SIG-M5 treated with dmso at 0.1 percent for 504 hours (cell line): ENCODE measurements at regions not wholly inside any gene's neighbourhood (a gene's known extent, or its start where the extent isn't known, plus 50 kb on each side); places are given as distances from the start of the nearest gene placed in this dataset.

ENCODE experiments used
- DNase-seq: peaks from one replicate; lab custom pipeline; 2025; ENCODE audit not compliant: unreplicated experiment; lab: John Stamatoyannopoulos, UW

- DNase-seq: no peak
Observed at GRCh38 chr13:74891610-74892009, 590.4 kb downstream of the TBC1D4 start.

GRCh38 chr13:74889321-74889720, 592.6 kb downstream of the TBC1D4 start:
- DNase-seq: no peak

- no peak for DNase-seq
Observed at GRCh38 chr13:74886502-74886901, 595.5 kb downstream of the TBC1D4 start.

- peak; percentile 3 for DNase-seq
Observed at GRCh38 chr13:74883834-74884233, 598.1 kb downstream of the TBC1D4 start.

DNA sequence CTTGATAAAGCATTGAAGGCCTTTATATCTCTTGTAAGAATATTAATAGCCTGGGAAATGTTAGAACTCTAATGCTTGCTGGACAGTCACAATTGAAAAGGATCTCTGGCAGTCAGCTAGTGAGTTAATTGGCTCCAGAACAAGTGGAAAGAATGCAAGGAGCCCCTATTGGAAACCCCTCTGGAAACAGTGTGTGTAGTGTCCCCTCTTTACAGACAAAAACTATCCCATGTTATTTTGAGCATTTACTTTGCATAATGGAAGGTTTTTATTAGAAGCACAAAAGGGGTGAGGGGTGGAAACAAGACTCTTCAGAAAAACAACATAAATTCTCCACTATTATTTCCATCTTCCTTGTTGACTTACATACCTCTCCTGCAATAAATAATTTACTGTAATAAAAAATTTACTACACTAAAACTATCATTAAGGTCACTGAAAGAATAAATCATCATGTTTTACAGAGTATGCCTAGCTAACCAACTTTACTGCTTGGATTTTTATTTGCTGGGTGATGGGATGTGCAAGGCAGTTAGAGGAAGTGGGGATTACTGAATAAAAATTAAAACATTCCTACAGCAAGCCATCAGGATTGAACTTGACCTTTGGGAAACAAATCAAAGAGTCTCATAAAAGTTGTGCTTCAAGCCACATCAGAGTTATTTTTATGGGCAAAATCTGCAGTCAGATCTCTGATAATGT, 610.4 kb downstream of the TBC1D4 start:
- DNase-seq: no peak

GRCh38 chr13:74870865-74871264, 611.1 kb downstream of the TBC1D4 start:
- DNase-seq: no peak

DNA sequence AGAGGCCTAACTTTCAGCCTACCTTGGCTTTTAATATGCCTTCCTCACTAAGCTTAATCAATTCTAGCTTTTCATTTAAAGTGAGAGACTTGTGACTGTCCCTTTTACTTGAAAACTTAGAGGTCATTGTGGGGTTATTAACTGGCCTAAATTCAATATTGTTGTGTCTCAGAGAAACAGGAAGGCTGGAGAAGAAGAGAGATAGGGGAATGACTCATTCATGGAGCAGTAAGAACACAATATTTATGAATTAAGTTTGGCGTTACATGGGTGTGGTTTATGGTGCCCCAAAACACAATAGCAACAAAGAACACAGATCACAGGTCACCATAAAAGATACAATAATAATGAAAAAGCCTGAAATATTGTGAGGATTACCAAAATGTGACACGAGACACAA, 612.1 kb downstream of the TBC1D4 start:
- DNase-seq: no peak

- DNase-seq: no peak
Observed at GRCh38 chr13:74868049-74868448, 613.9 kb downstream of the TBC1D4 start.

- DNase-seq: no peak
Observed at GRCh38 chr13:74867460-74867859, 614.5 kb downstream of the TBC1D4 start.

DNA sequence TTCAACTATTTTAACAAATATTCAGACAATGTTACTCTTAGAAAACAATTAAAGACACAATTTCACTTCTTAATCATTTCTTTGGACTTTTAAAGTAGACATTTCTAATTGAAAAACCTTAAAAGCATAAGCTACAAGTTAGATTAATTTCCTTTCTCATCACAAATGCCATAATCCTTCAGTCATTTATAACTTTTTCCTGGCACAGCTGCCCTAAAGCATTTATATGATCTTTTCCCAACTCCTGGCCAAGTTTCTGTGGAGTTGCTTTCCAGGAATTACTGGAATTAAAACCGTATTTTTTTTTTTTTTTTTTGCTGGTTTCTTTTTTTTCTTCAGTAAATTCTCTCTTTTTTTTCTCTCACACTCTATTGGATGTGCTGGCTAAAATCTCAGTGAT, 615.9 kb downstream of the TBC1D4 start:
- DNase-seq: no peak

GRCh38 chr13:74865656-74866055, 616.3 kb downstream of the TBC1D4 start:
- DNase-seq: no peak

DNA sequence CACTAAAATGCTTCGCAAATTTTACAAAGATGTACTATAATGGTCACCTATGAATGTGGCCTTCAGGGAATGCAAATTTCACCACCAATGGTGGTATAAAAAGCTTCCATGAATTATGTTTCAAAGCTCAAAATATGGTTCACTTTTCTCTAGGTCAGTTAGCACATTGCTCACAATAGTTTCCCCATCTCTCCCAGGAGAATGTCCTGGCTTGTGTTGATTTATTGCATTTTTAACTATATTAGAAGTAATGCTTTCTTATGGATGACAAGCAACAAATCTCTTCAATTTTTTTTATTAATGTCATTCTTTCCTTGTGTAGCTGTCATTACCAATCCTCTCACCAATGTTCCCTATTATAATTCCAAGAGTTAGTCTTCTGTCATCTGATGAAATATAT, 621.2 kb downstream of the TBC1D4 start:
- no peak for DNase-seq

GRCh38 chr13:74850893-74851292, 631.1 kb downstream of the TBC1D4 start:
- no peak for DNase-seq

DNA sequence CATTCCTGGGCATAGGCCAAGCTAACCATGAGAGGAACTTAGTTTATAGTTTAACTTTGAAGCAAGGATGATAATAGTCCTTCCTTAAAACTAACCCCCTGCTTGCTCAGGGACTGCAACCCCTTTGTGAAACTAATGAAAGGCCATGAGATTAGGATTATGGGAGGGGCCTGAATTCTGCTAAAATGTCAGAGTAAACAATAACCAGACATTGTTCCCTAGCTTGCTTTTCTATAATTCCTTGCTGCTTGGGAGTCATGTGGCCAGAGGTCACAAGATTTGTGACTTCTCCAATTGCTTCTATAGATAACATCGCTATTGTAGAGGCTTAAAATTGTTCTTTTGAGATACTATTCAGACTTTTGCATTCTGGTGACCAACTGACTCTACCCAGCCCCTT, 634.0 kb downstream of the TBC1D4 start:
- no peak for DNase-seq

GRCh38 chr13:74845806-74846205, 636.2 kb downstream of the TBC1D4 start:
- no peak for DNase-seq

GRCh38 chr13:74841651-74842050, 640.3 kb downstream of the TBC1D4 start:
- DNase-seq: no peak

DNA sequence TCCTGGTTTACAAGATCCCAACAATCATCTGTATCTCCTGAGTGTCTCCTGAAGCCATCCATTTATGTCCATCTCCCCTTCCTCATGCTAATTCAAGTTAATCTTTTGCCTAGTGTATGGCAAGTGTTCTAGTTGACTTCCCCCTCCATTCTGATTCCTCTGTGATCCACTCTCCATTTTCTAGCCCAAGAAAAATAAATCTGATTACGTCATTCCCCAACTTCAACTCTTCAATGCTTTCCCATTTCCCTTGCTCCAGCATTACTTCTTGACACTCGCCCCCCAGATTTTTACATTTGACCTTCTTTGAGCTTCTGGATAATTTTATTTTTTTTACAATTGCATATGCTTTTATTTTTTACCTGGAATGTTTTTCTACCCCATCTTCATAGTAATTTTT, 640.8 kb downstream of the TBC1D4 start:
- no peak for DNase-seq

DNA sequence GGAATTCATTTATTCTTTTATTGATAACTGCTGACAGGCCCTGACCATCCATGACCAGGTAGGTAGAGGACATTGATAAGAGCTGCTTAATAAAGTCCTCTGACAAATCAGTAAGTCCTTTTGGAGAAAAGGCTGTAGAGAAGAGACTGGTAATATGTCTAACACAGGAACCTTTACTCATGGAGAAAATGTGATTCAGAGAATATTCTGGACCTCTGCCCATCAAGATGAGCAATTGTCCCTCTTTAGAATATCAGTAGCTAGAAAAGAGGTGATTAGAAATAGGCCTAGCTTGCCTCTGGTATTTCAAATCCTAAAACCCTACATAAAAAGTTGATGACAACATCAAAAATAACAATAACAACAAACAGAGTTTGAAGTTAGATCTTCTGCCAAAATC, 642.3 kb downstream of the TBC1D4 start:
- no peak for DNase-seq

- DNase-seq: no peak
Observed at GRCh38 chr13:74838096-74838495, 643.9 kb downstream of the TBC1D4 start.

- DNase-seq: no peak
Observed at GRCh38 chr13:74836628-74837027, 645.3 kb downstream of the TBC1D4 start.

- no peak for DNase-seq
Observed at GRCh38 chr13:74835579-74835978, 646.4 kb downstream of the TBC1D4 start.

- no peak for DNase-seq
Observed at GRCh38 chr13:74825938-74826246, 656.1 kb downstream of the TBC1D4 start.

DNA sequence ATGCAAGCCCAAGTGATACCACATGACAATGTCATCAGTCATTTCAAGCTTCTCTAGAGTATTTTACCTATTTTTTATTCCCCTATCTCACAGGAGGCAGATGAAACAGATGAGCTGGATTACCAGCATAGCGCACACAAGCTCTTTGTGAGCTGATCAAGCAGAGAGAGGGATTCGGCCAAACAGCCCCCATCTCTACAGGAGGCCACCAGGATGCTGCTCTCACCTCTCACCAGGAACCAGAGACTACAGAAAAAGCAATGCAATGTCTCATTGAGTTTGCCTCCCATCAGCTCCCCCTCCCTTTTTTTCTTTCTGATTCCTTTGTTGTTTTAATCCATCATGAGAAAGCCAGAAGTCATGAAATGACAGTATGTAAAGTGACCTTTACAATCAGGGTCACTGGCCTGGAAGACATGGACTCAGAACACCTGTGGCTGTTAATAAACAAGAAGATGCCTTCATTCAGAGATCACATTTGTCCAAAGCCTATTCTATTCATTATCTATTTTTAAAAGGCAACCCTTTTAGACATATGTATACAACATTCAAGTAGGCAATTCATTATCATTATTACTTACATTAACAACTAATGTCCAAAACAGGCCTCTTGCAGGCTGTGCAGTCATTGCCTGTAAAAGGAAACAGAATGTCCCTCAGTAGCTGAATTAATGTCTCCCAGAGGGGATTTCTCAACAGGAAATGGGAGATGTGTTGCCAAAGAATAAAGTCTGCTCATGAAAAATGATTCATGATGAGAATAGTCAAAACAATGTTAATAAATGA, 656.6 kb downstream of the TBC1D4 start:
- DNase-seq: no peak
